Ovary (tissue), 7 donors: ENCODE measurements at regions not wholly inside any gene's neighbourhood (a gene's known extent, or its start where the extent isn't known, plus 50 kb on each side); places are given as distances from the start of the nearest gene placed in this dataset.

Experiments
- DNase-seq, 5 donors: peaks; one replicate each; pipeline ENCODE4 v3.0.0-alpha.2; 2019 to 2020
- H3K27ac ChIP-seq, 2 donors: fragments of 200-600 bp; one replicate each; pipeline versions ENCODE4 v1.5.1 to v1.8.0; 2019 to 2022
- H3K27me3 ChIP-seq: fragments of 200-600 bp; one replicate; pipeline ENCODE4 v1.8.0; 2022
- H3K36me3 ChIP-seq: fragments of 200-600 bp; sonication (generic); one replicate; pipeline ENCODE4 v1.5.1; 2019
- H3K4me1 ChIP-seq: one replicate; pipeline ENCODE4 v1.8.1; 2013; ENCODE audit warnings: mild to moderate bottlenecking, moderate library complexity; ENCODE audit not compliant: insufficient read depth
- H3K4me3 ChIP-seq: fragments of 200-600 bp; sonication (generic); one replicate; pipeline ENCODE4 v1.5.1; 2017
- H3K9me3 ChIP-seq, 2 donors: fragments of 200-600 bp in 1 of 2; sonication (generic) in 1 of 2; one replicate each; pipeline versions ENCODE4 v1.5.1 to v1.8.1; 2013 to 2019; ENCODE audit warnings: mild to moderate bottlenecking in 1 of 2, moderate library complexity in 1 of 2
- CTCF ChIP-seq, 3 donors: fragments of 450-650 bp in 2 of 3; fragments of 200-600 bp in 1 of 3; IDR thresholded peaks; one replicate each; pipeline versions ENCODE4 v1.5.1 to v1.8.0; 2016 to 2022; ENCODE audit warnings: antibody characterized with exemption in 3 of 3, mild to moderate bottlenecking in 1 of 3
- EP300 ChIP-seq: sonication (generic); formaldehyde crosslinking; IDR thresholded peaks from one replicate; pipeline ENCODE4 v1.6.1; 2017; ENCODE audit warnings: antibody characterized with exemption
- POLR2A ChIP-seq: fragments of 450-650 bp; IDR thresholded peaks from one replicate; pipeline ENCODE4 v1.6.1; 2017; ENCODE audit warnings: antibody characterized with exemption, mild to moderate bottlenecking, moderate library complexity
- WGBS, 3 donors: extraction: QIAGEN DNeasy Blood & Tissue Kit in 1 of 3; methylation state at CpG; one replicate each; pipeline versions ENCODE4 v1.1.5 to v1.1.7; 2013 to 2017; 5-methylcytosine and 5-hydroxymethylcytosine counted together
- intact Hi-C, 4 donors: fragments of 100-400 bp; cut with DNase I; formaldehyde crosslinking; loops; one replicate each; pipeline versions ENCODE4 v1.11.0 to v1.15.1; 2022 to 2023
- donor health status: DM: no; HTN: no; CAD: no; lungs with moderate emphysema.
- donor health status: DM: no; HTN: no; CAD: no.
- donor health status: Bipolar disorder and iron deficiency.
- donor health status: DM: no; HTN: no; CAD: no.
- donor health status: DM: yes; HTN: yes; CAD: no.

DNA sequence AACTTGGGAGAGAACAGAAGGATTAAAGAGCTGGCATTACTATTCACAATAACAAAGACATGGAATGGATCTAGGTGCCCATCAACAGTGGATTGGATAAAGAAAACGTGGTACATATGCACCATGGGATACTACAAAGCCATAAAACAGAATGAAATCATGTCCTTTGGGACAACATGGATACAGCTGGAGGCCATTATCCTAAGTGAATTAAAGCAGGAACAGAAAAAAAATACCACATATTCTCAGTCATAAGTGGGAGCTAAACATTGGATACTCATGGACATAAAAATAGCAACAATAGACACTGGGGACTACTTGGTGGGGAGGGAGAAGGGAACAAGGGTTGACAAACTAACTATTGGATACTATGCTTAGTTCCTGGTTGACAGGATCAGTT is 133.2 kb upstream of the ITGB1 start:
- Histone ChIP-seq H3K27ac (no peak overlapping the region), H3K9me3 (no peaks in the 10 kb centered on the region), H3K4me1 (no peaks in the 10 kb centered on the region), H3K36me3 (no peaks in the 10 kb centered on the region), H3K27me3 (no peaks in the 10 kb centered on the region), H3K4me3 (no peak overlapping the region)
- WGBS, 3 donors = 58 to 68% (median 64%) methylated on average over 1 of the region's 1 CpG
- TF ChIP-seq EP300 (no peak), POLR2A (no peak), CTCF (IDR thresholded peaks at IDR 0.05) (no peak)
- DNase-seq = no peak
- intact Hi-C loops = no loop called here

DNA sequence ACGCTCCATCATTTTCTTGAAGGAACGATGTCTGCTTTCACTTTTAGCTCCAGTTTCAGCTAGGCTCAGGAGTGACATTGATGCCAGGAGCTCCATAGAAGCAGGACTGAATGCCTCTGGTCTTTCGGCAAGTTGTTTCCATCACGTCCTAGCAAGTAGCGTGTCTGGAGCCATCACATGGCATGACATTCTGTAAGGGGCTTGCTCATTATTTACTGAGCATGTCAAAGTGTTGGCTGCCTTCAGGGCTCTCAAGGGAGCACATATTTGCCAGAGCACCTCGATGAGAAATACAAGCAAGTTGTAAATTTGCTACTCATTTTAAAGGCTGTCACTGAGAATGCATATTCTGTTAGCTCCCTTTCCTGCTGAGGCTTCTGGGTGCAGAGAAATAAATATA is 131.0 kb upstream of the ITGB1 start:
- no peak overlapping the region for H3K4me3 ChIP-seq
- no peak overlapping the region for H3K27ac ChIP-seq
- DNase-seq = no peak
- WGBS, 3 donors = 84 to 88% (median 87%) methylated on average over 6 of the region's 6 CpGs
- no peak for TF ChIP-seq EP300
- TF ChIP-seq CTCF (IDR thresholded peaks at IDR 0.05) = no peak
- no peak for TF ChIP-seq POLR2A
- no peaks in the 10 kb centered on the region for H3K4me1 ChIP-seq
- H3K27me3 ChIP-seq = no peaks in the 10 kb centered on the region
- H3K9me3 ChIP-seq = no peaks in the 10 kb centered on the region
- intact Hi-C loops = no loop called here
- H3K36me3 ChIP-seq = no peaks in the 10 kb centered on the region

DNA sequence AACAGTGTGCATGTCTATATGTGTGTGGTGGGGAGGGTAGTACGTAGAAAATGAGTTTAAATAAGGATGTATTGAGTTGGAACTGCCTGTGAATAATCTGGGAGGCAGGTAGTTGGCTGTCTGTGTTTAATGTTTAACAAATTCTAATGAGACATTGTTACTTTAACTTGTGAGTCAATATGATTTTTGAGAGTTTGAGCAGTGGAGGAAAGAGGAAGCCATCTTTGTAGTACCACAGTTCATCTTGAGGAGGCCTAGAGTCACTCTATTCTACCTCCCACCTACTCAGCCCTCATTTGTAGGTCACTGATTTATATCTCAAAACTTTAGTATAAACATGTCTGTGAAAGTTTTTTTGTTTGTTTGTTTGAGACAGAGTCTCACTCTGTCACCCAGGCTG is 129.9 kb upstream of the ITGB1 start:
- TF ChIP-seq POLR2A = no peak
- no peaks in the 10 kb centered on the region for H3K27me3 ChIP-seq
- H3K9me3 ChIP-seq = no peaks in the 10 kb centered on the region
- no peaks in the 10 kb centered on the region for H3K4me1 ChIP-seq
- WGBS, 3 donors = 92 to 100% (median 95%) methylated on average over 1 of the region's 1 CpG
- H3K27ac ChIP-seq = no peak overlapping the region
- intact Hi-C loops = no loop called here
- no peaks in the 10 kb centered on the region for H3K36me3 ChIP-seq
- no peak overlapping the region for H3K4me3 ChIP-seq
- no peak for DNase-seq

GRCh38 chr10:33087152-33087551 is 129.1 kb upstream of the ITGB1 start:
- H3K4me3 ChIP-seq = no peak overlapping the region
- intact Hi-C loops = no loop called here
- no peak overlapping the region for H3K27ac ChIP-seq
- no peaks in the 10 kb centered on the region for H3K9me3 ChIP-seq
- H3K36me3 ChIP-seq = no peaks in the 10 kb centered on the region
- H3K4me1 ChIP-seq = no peaks in the 10 kb centered on the region
- no peaks in the 10 kb centered on the region for H3K27me3 ChIP-seq
- no peak for DNase-seq
- TF ChIP-seq EP300 (no peak), POLR2A (no peak), CTCF (IDR thresholded peaks at IDR 0.05) (no peak)
- WGBS, 3 donors = 43 to 63% (median 52%) methylated on average over 3 of the region's 3 CpGs

DNA sequence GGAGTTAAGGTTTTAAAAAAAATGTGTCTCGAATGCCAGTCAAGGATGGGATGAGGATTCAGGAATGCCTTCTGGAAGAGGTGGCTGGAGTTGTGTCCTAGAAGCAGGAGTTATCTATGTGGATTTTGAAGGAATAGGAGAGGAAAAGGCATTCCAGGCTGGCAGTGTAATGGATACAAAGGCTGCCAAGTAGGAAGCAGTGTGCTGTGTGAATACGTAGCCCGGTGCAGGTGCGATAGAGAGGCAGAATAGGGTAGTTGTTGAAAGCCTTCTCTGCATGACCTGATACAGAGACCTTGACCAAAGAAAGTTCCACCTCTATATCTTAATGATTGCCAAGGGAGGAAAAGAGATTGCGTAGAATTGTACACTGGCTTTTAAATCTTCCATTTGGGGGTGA is 128.1 kb upstream of the ITGB1 start:
- Histone ChIP-seq H3K4me3 (no peak overlapping the region), H3K4me1 (no peaks in the 10 kb centered on the region), H3K9me3 (no peaks in the 10 kb centered on the region), H3K27ac (no peak overlapping the region), H3K36me3 (no peaks in the 10 kb centered on the region), H3K27me3 (no peaks in the 10 kb centered on the region)
- intact Hi-C loops = no loop called here
- TF ChIP-seq POLR2A (no peak), CTCF (IDR thresholded peaks at IDR 0.05) (no peak), EP300 (no peak)
- no peak for DNase-seq
- 84 to 94% (median 94%) methylated on average over 5 of the region's 5 CpGs for WGBS, 3 donors
